ENCODE measurements at regions not wholly inside any gene's neighbourhood (a gene's known extent, or its start where the extent isn't known, plus 50 kb on each side); places are given as distances from the start of the nearest gene placed in this dataset.

- no peak for TF ChIP-seq POLR2AphosphoS5 (IDR thresholded peaks at IDR 0.05)
- TF ChIP-seq, protein P1, sequence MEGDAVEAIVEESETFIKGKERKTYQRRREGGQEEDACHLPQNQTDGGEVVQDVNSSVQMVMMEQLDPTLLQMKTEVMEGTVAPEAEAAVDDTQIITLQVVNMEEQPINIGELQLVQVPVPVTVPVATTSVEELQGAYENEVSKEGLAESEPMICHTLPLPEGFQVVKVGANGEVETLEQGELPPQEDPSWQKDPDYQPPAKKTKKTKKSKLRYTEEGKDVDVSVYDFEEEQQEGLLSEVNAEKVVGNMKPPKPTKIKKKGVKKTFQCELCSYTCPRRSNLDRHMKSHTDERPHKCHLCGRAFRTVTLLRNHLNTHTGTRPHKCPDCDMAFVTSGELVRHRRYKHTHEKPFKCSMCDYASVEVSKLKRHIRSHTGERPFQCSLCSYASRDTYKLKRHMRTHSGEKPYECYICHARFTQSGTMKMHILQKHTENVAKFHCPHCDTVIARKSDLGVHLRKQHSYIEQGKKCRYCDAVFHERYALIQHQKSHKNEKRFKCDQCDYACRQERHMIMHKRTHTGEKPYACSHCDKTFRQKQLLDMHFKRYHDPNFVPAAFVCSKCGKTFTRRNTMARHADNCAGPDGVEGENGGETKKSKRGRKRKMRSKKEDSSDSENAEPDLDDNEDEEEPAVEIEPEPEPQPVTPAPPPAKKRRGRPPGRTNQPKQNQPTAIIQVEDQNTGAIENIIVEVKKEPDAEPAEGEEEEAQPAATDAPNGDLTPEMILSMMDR (IDR thresholded peaks at IDR 0.05 in 8 of 11, conservative IDR thresholded peaks at IDR 0.05 in 3 of 11), result no peak
- TF ChIP-seq POLR2A (IDR thresholded peaks at IDR 0.05), result no peak
Measured at GRCh38 chr5:163869581-163869980, 364.2 kb downstream of the MAT2B start.
